NCI-H1436 treated with DMSO at 0.1 percent for 48 hours (cell line): ENCODE measurements at regions not wholly inside any gene's neighbourhood (a gene's known extent, or its start where the extent isn't known, plus 50 kb on each side); places are given as distances from the start of the nearest gene placed in this dataset.

Experiments used
- DNase-seq: peaks from one replicate; lab custom pipeline; 2025; lab: John Stamatoyannopoulos, UW

- no peak for DNase-seq
These were observed 309.2 kb upstream of the ZMIZ1 start for GRCh38 chr10:78759456-78760120.

GRCh38 chr10:78760463-78761310, 308.1 kb upstream of the ZMIZ1 start:
- DNase-seq = no peak

GRCh38 chr10:78761311-78761781, 307.4 kb upstream of the ZMIZ1 start:
- DNase-seq = no peak

GRCh38 chr10:78762086-78762630, 306.6 kb upstream of the ZMIZ1 start:
- no peak for DNase-seq

- DNase-seq = no peak
These were observed 305.5 kb upstream of the ZMIZ1 start for GRCh38 chr10:78763234-78763633.

- no peak for DNase-seq
These were observed 304.9 kb upstream of the ZMIZ1 start for GRCh38 chr10:78763651-78764395.

GRCh38 chr10:78764436-78764835, 304.3 kb upstream of the ZMIZ1 start:
- DNase-seq = no peak

- DNase-seq = no peak
These were observed 303.8 kb upstream of the ZMIZ1 start for GRCh38 chr10:78764846-78765430.

- no peak for DNase-seq
These were observed 302.9 kb upstream of the ZMIZ1 start for GRCh38 chr10:78765726-78766335.

- no peak for DNase-seq
These were observed 302.2 kb upstream of the ZMIZ1 start for GRCh38 chr10:78766603-78767002.

GRCh38 chr10:78768041-78768835, 300.5 kb upstream of the ZMIZ1 start:
- DNase-seq = no peak

GRCh38 chr10:78768876-78769275, 299.9 kb upstream of the ZMIZ1 start:
- no peak for DNase-seq

GRCh38 chr10:78769526-78769925, 299.2 kb upstream of the ZMIZ1 start:
- no peak for DNase-seq

GRCh38 chr10:78770167-78771090, 298.3 kb upstream of the ZMIZ1 start:
- DNase-seq = no peak

- DNase-seq = no peak
These were observed 297.5 kb upstream of the ZMIZ1 start for GRCh38 chr10:78771260-78771659.

- DNase-seq = no peak
These were observed 296.8 kb upstream of the ZMIZ1 start for GRCh38 chr10:78771808-78772455.

GRCh38 chr10:78772486-78772885, 296.3 kb upstream of the ZMIZ1 start:
- DNase-seq = no peak

- no peak for DNase-seq
These were observed 295.7 kb upstream of the ZMIZ1 start for GRCh38 chr10:78772986-78773530.

- no peak for DNase-seq
These were observed 294.2 kb upstream of the ZMIZ1 start for GRCh38 chr10:78774614-78774998.
